ENCODE measurements at regions not wholly inside any gene's neighbourhood (a gene's known extent, or its start where the extent isn't known, plus 50 kb on each side); places are given as distances from the start of the nearest gene placed in this dataset.

- Histone ChIP-seq H3K79me2 (ENCODE audit: low read length) (no peaks in the 10 kb centered on the region), H3K27ac (ENCODE audit: low read length) (no peak overlapping the region), H3K9me3 (replicated peaks; ENCODE audit: insufficient read depth, low read length) (no peaks in the 10 kb centered on the region), H3K4me2 (ENCODE audit: low read depth, low read length) (no peak overlapping the region), H3K4me3 (ENCODE audit: low read length) (no peak overlapping the region), H4K20me1 (ENCODE audit: insufficient read depth, low read length) (no peaks in the 10 kb centered on the region), H3K9me2 (replicated peaks; ENCODE audit: insufficient read depth, low read length) (no peaks in the 10 kb centered on the region), H3K4me1 (ENCODE audit: low read length) (no peaks in the 10 kb centered on the region), H3K9ac (ENCODE audit: low read length) (no peak overlapping the region), H3F3A (ENCODE audit: insufficient read depth, low read length) (no peaks in the 10 kb centered on the region), H3K36me3 (replicated peaks; ENCODE audit: insufficient read depth, low read length) (no peaks in the 10 kb centered on the region), H3K27me3 (replicated peaks; ENCODE audit: insufficient read depth, low read length) (no peaks in the 10 kb centered on the region), H2AFZ (ENCODE audit: low read length) (no peak overlapping the region)
- TF ChIP-seq EZH2phosphoT487 (IDR thresholded peaks at IDR 0.05; ENCODE audit: low read length) (no peak), EZH2 (optimal IDR thresholded peaks at IDR 0.05; ENCODE audit: low read depth, low read length) (no peak), CTCF (IDR thresholded peaks at IDR 0.05; ENCODE audit: low read length) (no peak)
- DNase-seq, result no peak
Observed at GRCh38 chr5:116681334-116682013, 106.9 kb upstream of the SEMA6A start.

DNA sequence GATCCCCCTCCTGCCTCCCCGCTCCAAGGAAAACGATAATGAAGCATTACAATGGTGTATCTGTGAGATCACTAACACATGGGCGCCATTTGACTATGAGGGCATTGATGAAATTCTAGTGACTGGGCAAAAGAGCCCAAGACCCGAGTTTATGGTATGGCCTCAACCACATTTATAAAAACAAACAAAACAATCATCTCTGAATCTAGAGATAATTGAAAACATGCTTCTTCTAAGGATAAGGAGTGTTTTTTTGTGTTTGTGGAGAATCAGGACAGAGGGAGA is 100.9 kb upstream of the SEMA6A start:
- H3K27me3 ChIP-seq (replicated peaks; ENCODE audit: insufficient read depth, low read length), result no peaks in the 10 kb centered on the region
- peaks cover 4% of the 10 kb centered on the region; the same call in 1 of the 2 replicates for H3K4me1 ChIP-seq (ENCODE audit: low read length)
- no peaks in the 10 kb centered on the region for H3F3A ChIP-seq (ENCODE audit: insufficient read depth, low read length)
- TF ChIP-seq CTCF (IDR thresholded peaks at IDR 0.05; ENCODE audit: low read length), result no peak
- no peak for TF ChIP-seq EZH2phosphoT487 (IDR thresholded peaks at IDR 0.05; ENCODE audit: low read length)
- TF ChIP-seq EZH2 (optimal IDR thresholded peaks at IDR 0.05; ENCODE audit: low read depth, low read length), result no peak
- no peaks in the 10 kb centered on the region for H3K9me3 ChIP-seq (replicated peaks; ENCODE audit: insufficient read depth, low read length)
- H3K4me2 ChIP-seq (ENCODE audit: low read depth, low read length), result no peak overlapping the region
- no peak for DNase-seq
- H3K79me2 ChIP-seq (ENCODE audit: low read length), result no peaks in the 10 kb centered on the region
- no peak overlapping the region for H3K9ac ChIP-seq (ENCODE audit: low read length)
- H3K27ac ChIP-seq (ENCODE audit: low read length), result no peak overlapping the region
- H2AFZ ChIP-seq (ENCODE audit: low read length), result no peak overlapping the region
- H3K9me2 ChIP-seq (replicated peaks; ENCODE audit: insufficient read depth, low read length), result no peaks in the 10 kb centered on the region
- H4K20me1 ChIP-seq (ENCODE audit: insufficient read depth, low read length), result no peaks in the 10 kb centered on the region
- no peak overlapping the region for H3K4me3 ChIP-seq (ENCODE audit: low read length)
- H3K36me3 ChIP-seq (replicated peaks; ENCODE audit: insufficient read depth, low read length), result no peaks in the 10 kb centered on the region

GRCh38 chr5:116674881-116675625 is 100.4 kb upstream of the SEMA6A start:
- Histone ChIP-seq H3K4me2 (ENCODE audit: low read depth, low read length) (no peak overlapping the region), H3K79me2 (ENCODE audit: low read length) (no peaks in the 10 kb centered on the region), H3K9me3 (replicated peaks; ENCODE audit: insufficient read depth, low read length) (no peaks in the 10 kb centered on the region), H3K9me2 (replicated peaks; ENCODE audit: insufficient read depth, low read length) (no peaks in the 10 kb centered on the region), H3K9ac (ENCODE audit: low read length) (no peak overlapping the region), H3K4me1 (ENCODE audit: low read length) (peaks cover 9% of the 10 kb centered on the region), H3F3A (ENCODE audit: insufficient read depth, low read length) (no peaks in the 10 kb centered on the region), H4K20me1 (ENCODE audit: insufficient read depth, low read length) (no peaks in the 10 kb centered on the region), H2AFZ (ENCODE audit: low read length) (no peak overlapping the region), H3K27ac (ENCODE audit: low read length) (no peak overlapping the region), H3K4me3 (ENCODE audit: low read length) (no peak overlapping the region), H3K27me3 (replicated peaks; ENCODE audit: insufficient read depth, low read length) (no peaks in the 10 kb centered on the region), H3K36me3 (replicated peaks; ENCODE audit: insufficient read depth, low read length) (no peaks in the 10 kb centered on the region)
- no peak for TF ChIP-seq EZH2phosphoT487 (IDR thresholded peaks at IDR 0.05; ENCODE audit: low read length)
- TF ChIP-seq EZH2 (optimal IDR thresholded peaks at IDR 0.05; ENCODE audit: low read depth, low read length), result no peak
- DNase-seq, result no peak

DNA sequence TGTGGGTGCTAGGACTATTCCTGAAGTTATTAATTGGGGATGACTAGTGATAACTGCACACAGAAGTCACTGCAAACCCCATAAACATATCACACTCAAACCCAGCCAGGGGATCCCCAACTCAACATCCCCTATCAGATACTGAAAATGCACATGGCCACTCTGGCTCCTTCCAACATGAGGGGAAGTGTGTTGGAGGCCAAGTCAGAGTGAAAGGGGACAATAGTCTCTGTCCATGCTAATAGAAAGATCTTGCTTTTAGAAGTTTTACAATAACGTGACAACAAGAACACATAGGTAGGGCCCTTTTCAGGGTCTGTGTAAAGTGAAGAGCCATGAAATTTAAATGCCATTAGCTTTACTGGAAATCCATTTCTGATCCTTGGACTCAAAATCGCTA is 98.8 kb upstream of the SEMA6A start:
- no peaks in the 10 kb centered on the region for H3K79me2 ChIP-seq (ENCODE audit: low read length)
- H3K4me1 ChIP-seq (ENCODE audit: low read length), result peaks cover 11% of the 10 kb centered on the region
- TF ChIP-seq EZH2phosphoT487 (IDR thresholded peaks at IDR 0.05; ENCODE audit: low read length), result no peak
- no peak for TF ChIP-seq EZH2 (optimal IDR thresholded peaks at IDR 0.05; ENCODE audit: low read depth, low read length)
- no peak for TF ChIP-seq CTCF (IDR thresholded peaks at IDR 0.05; ENCODE audit: low read length)
- no peaks in the 10 kb centered on the region for H3K9me2 ChIP-seq (replicated peaks; ENCODE audit: insufficient read depth, low read length)
- H3K4me2 ChIP-seq (ENCODE audit: low read depth, low read length), result no peak overlapping the region
- H3K27ac ChIP-seq (ENCODE audit: low read length), result no peak overlapping the region
- DNase-seq, result no peak
- no peaks in the 10 kb centered on the region for H3F3A ChIP-seq (ENCODE audit: insufficient read depth, low read length)
- no peaks in the 10 kb centered on the region for H3K9me3 ChIP-seq (replicated peaks; ENCODE audit: insufficient read depth, low read length)
- H4K20me1 ChIP-seq (ENCODE audit: insufficient read depth, low read length), result no peaks in the 10 kb centered on the region
- H3K4me3 ChIP-seq (ENCODE audit: low read length), result no peak overlapping the region
- no peak overlapping the region for H3K9ac ChIP-seq (ENCODE audit: low read length)
- H3K36me3 ChIP-seq (replicated peaks; ENCODE audit: insufficient read depth, low read length), result no peaks in the 10 kb centered on the region
- no peak overlapping the region for H2AFZ ChIP-seq (ENCODE audit: low read length)
- no peaks in the 10 kb centered on the region for H3K27me3 ChIP-seq (replicated peaks; ENCODE audit: insufficient read depth, low read length)
